ENCODE measurements at regions not wholly inside any gene's neighbourhood (a gene's known extent, or its start where the extent isn't known, plus 50 kb on each side); places are given as distances from the start of the nearest gene placed in this dataset.

DNA sequence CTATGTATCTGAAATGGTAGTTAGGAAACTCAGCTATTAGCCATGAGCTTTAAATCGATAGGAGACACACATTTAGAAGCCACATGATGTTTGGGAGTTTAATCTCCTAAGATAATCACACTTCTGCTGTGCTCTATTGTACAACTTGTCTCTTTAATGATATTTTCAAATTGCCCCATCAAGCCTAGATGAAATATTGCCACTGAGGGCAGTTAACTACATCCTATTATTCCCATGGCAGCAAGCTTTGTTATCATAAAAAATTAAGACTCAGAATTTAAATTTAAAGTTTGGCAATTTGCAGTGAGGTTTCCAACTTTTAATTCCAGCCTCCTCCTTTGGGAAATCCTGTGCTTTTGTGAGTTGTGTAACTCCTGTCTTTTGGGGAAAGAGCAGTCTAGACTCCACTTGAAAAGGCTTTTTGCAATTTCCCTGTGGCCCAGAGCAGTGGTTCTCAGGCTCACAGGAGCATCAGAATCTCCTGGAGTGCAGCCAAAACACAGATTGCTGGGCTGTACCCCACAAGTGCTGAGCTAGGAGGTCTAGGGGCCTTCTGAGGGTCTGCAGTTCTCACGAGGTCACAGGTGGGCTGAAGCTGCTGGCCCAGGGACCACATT is 792.4 kb downstream of the QKI start:
- H3K27me3 ChIP-seq (replicated peaks), result no peaks in the 10 kb centered on the region
- H3K27ac ChIP-seq, result no peak overlapping the region
- in situ Hi-C loops (cut with HindIII; ENCODE audit: low pct_ligation_motif_present, low sequenced_read_pairs), result no loop called here
- DNase-seq, result no peak
- no peaks in the 10 kb centered on the region for H3K36me3 ChIP-seq (replicated peaks)
- H3K4me3 ChIP-seq (ENCODE audit: low read depth, low read length), result no peak overlapping the region
- TF ChIP-seq, protein P1, sequence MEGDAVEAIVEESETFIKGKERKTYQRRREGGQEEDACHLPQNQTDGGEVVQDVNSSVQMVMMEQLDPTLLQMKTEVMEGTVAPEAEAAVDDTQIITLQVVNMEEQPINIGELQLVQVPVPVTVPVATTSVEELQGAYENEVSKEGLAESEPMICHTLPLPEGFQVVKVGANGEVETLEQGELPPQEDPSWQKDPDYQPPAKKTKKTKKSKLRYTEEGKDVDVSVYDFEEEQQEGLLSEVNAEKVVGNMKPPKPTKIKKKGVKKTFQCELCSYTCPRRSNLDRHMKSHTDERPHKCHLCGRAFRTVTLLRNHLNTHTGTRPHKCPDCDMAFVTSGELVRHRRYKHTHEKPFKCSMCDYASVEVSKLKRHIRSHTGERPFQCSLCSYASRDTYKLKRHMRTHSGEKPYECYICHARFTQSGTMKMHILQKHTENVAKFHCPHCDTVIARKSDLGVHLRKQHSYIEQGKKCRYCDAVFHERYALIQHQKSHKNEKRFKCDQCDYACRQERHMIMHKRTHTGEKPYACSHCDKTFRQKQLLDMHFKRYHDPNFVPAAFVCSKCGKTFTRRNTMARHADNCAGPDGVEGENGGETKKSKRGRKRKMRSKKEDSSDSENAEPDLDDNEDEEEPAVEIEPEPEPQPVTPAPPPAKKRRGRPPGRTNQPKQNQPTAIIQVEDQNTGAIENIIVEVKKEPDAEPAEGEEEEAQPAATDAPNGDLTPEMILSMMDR (IDR thresholded peaks at IDR 0.05; ENCODE audit: low read depth, low read length, missing control alignments), result no peak

- in situ Hi-C loops (cut with HindIII; ENCODE audit: low pct_ligation_motif_present, low sequenced_read_pairs), result no loop called here
- Histone ChIP-seq H3K27me3 (replicated peaks) (no peaks in the 10 kb centered on the region), H3K27ac (no peak overlapping the region), H3K4me3 (ENCODE audit: low read depth, low read length) (no peak overlapping the region), H3K36me3 (replicated peaks) (no peaks in the 10 kb centered on the region)
- no peak for DNase-seq
- TF ChIP-seq, protein P1 (IDR thresholded peaks at IDR 0.05; ENCODE audit: low read depth, low read length, missing control alignments), result no peak
Observed at GRCh38 chr6:164200071-164200470, 785.6 kb downstream of the QKI start.

GRCh38 chr6:164195942-164196281 is 781.4 kb downstream of the QKI start:
- Histone ChIP-seq H3K27me3 (replicated peaks) (no peaks in the 10 kb centered on the region), H3K36me3 (replicated peaks) (no peaks in the 10 kb centered on the region), H3K27ac (no peak overlapping the region), H3K4me3 (ENCODE audit: low read depth, low read length) (no peak overlapping the region)
- TF ChIP-seq, protein P1 (IDR thresholded peaks at IDR 0.05; ENCODE audit: low read depth, low read length, missing control alignments), result no peak
- DNase-seq, result no peak
- in situ Hi-C loops (cut with HindIII; ENCODE audit: low pct_ligation_motif_present, low sequenced_read_pairs), result no loop called here

GRCh38 chr6:164195278-164195941 is 780.9 kb downstream of the QKI start:
- H3K36me3 ChIP-seq (replicated peaks), result no peaks in the 10 kb centered on the region
- DNase-seq, result no peak
- no peak overlapping the region for H3K27ac ChIP-seq
- in situ Hi-C loops (cut with HindIII; ENCODE audit: low pct_ligation_motif_present, low sequenced_read_pairs), result no loop called here
- H3K4me3 ChIP-seq (ENCODE audit: low read depth, low read length), result no peak overlapping the region
- no peaks in the 10 kb centered on the region for H3K27me3 ChIP-seq (replicated peaks)
- TF ChIP-seq, protein P1 (IDR thresholded peaks at IDR 0.05; ENCODE audit: low read depth, low read length, missing control alignments), result no peak

- Histone ChIP-seq H3K27ac (no peak overlapping the region), H3K36me3 (replicated peaks) (no peaks in the 10 kb centered on the region), H3K4me3 (ENCODE audit: low read depth, low read length) (no peak overlapping the region), H3K27me3 (replicated peaks) (no peaks in the 10 kb centered on the region)
- in situ Hi-C loops (cut with HindIII; ENCODE audit: low pct_ligation_motif_present, low sequenced_read_pairs), result no loop called here
- TF ChIP-seq, protein P1 (IDR thresholded peaks at IDR 0.05; ENCODE audit: low read depth, low read length, missing control alignments), result no peak
- DNase-seq, result no peak
Observed at GRCh38 chr6:164188861-164189260, 774.3 kb downstream of the QKI start.

DNA sequence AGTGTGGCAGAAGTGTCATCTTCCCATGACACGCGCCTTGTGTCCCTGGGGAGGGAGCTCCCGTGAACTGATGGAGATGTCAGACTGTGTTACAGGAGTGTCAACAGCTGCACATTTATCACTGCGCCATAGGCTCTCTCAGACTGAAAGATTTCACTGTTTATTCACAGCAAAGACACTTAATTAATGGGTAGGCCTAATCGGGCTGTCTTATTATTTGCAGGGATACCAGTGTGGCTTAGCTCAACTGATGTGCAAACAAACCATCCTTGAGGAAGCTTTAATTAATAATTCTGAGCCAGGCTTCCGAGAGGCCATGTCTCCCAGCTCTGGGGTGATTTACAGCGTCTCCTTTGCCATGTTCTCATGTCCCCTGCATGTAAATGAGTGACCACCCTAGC is 771.0 kb downstream of the QKI start:
- in situ Hi-C loops (cut with HindIII; ENCODE audit: low pct_ligation_motif_present, low sequenced_read_pairs), result no loop called here
- Histone ChIP-seq H3K36me3 (replicated peaks) (no peaks in the 10 kb centered on the region), H3K27ac (no peak overlapping the region), H3K27me3 (replicated peaks) (no peaks in the 10 kb centered on the region), H3K4me3 (ENCODE audit: low read depth, low read length) (no peak overlapping the region)
- DNase-seq, result no peak
- TF ChIP-seq, protein P1 (IDR thresholded peaks at IDR 0.05; ENCODE audit: low read depth, low read length, missing control alignments), result no peak

Measured in brain microvascular endothelial cell (primary cell).